Activated CD8-positive, alpha-beta T cell treated with anti-CD3 and anti-CD28 coated beads, Interleukin-2, amount 10 ng/mL, durations not matched to agents 7 days and 5 days (primary cell): ENCODE measurements at regions not wholly inside any gene's neighbourhood (a gene's known extent, or its start where the extent isn't known, plus 50 kb on each side); places are given as distances from the start of the nearest gene placed in this dataset.

ENCODE experiments used
- ATAC-seq: fragments of 150-1000 bp; cut with Tn5 transposase; one replicate; pipeline ENCODE4 v1.10.0; 2021; ENCODE audit warnings: moderate library complexity
- CTCF ChIA-PET: fragments of 350-600 bp; sonication (Branson Sonifier 250); formaldehyde crosslinking; loops from one replicate; lab custom pipeline; 2021; ENCODE audit warnings: antibody characterized with exemption; lab: Charles Lee
- POLR2A ChIA-PET: fragments of 350-600 bp; sonication (Branson Sonifier 250); formaldehyde crosslinking; loops from one replicate; lab custom pipeline; 2021; ENCODE audit warnings: antibody characterized with exemption; lab: Charles Lee
- DNase-seq: peaks from one replicate; pipeline ENCODE4 v3.0.0-alpha.2; 2020
- H3K27ac Mint-ChIP-seq: one replicate; pipeline ENCODE4 v1.8.0; 2021; ENCODE audit warnings: mild to moderate bottlenecking, mixed read lengths
- H3K27me3 Mint-ChIP-seq: one replicate; pipeline ENCODE4 v1.8.0; 2021; ENCODE audit warnings: low read depth, mixed read lengths
- H3K36me3 Mint-ChIP-seq: one replicate; pipeline ENCODE4 v1.8.0; 2021; ENCODE audit warnings: low read depth, mixed read lengths
- H3K4me1 Mint-ChIP-seq: one replicate; pipeline ENCODE4 v1.8.0; 2021; ENCODE audit warnings: low read depth, mixed read lengths
- H3K4me3 Mint-ChIP-seq: one replicate; pipeline ENCODE4 v1.8.0; 2021; ENCODE audit warnings: mild to moderate bottlenecking, mixed read lengths
- H3K9me3 Mint-ChIP-seq: one replicate; pipeline ENCODE4 v1.8.0; 2022; ENCODE audit warnings: mixed read lengths; ENCODE audit not compliant: insufficient read depth

DNA sequence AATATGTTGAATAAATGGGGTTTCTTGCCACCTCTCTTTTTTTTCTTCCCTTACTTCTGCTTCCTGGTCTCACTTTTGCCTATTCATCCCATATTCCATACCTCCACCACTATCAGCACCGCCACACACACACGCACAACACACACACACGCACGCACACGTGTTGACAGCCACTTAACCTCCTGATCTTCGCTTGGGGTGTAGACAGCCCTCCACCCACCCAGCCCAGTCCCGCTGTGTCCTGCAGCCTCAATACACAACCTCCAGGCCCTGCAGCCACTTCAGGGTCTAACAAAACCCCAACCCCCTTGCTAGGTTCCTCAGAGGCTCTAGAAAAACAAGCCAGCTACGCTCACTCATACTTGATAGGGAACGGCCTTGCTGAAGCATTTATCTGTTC, 72.3 kb downstream of the LINC00237 start:
- POLR2A ChIA-PET = no interaction called here

DNA sequence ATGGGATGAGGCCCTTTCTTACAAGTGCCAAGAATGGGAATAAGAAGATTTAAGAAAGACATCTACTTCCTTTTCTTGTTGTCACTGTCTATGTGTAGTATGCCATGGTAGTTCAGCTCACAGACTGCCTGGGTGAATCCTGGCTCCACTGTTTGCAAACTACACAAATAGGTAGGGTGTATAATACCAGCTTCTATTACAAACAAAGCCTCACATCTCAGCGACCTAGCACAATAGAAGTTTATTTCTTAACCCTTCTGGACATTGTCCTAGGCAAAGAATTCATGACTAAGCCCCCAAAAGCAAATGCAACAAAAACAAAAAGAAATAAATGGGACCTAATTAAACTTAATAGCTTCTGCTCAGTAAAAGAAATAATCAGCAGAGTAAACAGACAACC, 74.5 kb downstream of the LINC00237 start:
- Mint-ChIP-seq H3K4me1 (no peaks in the 10 kb centered on the region), H3K4me3 (no peak overlapping the region), H3K9me3 (no peaks in the 10 kb centered on the region), H3K27me3 (peaks cover 17% of the 10 kb centered on the region), H3K27ac (no peak overlapping the region), H3K36me3 (no peaks in the 10 kb centered on the region)
- no peak for DNase-seq
- no peak for ATAC-seq
- POLR2A ChIA-PET = interaction anchor here (1.4 kb wide), 1 partner anchor 16 kb away, joined by 3 read pairs; no protein-coding TSS in a partner anchor
- CTCF ChIA-PET = interaction anchor here (1.0 to 1.5 kb wide), 3 partner anchors 14 to 473 kb away, joined by 3 read pairs; no protein-coding TSS in a partner anchor

More for the DNA sequence above, 72.3 kb downstream of the LINC00237 start:
- no peak for DNase-seq
- no peak for ATAC-seq
- H3K4me3 Mint-ChIP-seq = no peak overlapping the region
- CTCF ChIA-PET = no interaction called here
- peaks cover 17% of the 10 kb centered on the region for H3K27me3 Mint-ChIP-seq
- H3K27ac Mint-ChIP-seq = no peak overlapping the region
- H3K9me3 Mint-ChIP-seq = no peaks in the 10 kb centered on the region
- H3K4me1 Mint-ChIP-seq = no peaks in the 10 kb centered on the region
- no peaks in the 10 kb centered on the region for H3K36me3 Mint-ChIP-seq

DNA sequence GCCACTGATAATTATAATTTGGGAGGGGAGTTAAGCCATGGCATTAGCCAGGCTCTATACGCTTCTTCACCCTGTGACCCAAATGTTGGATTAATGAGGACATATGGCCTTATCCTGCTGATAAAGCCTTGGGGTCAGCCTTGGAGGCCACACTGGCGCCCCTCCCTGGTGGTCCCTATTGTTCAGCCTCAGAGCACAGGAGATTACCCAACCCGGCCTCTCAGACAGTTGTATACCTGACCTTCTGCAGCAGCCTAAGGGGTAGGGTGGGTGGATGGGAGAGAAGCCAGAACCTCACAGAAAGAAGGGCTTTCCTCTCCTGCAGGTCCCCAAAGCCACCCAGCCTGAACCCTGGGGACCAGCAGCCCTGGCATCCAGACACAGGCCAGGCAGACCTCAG, 76.8 kb downstream of the LINC00237 start:
- Mint-ChIP-seq H3K9me3 (no peaks in the 10 kb centered on the region), H3K27me3 (peaks cover 17% of the 10 kb centered on the region), H3K36me3 (no peaks in the 10 kb centered on the region), H3K27ac (no peak overlapping the region), H3K4me3 (no peak overlapping the region), H3K4me1 (no peaks in the 10 kb centered on the region)
- DNase-seq (no peak), ATAC-seq (no peak)
- ChIA-PET POLR2A (no interaction called here), CTCF (no interaction called here)

DNA sequence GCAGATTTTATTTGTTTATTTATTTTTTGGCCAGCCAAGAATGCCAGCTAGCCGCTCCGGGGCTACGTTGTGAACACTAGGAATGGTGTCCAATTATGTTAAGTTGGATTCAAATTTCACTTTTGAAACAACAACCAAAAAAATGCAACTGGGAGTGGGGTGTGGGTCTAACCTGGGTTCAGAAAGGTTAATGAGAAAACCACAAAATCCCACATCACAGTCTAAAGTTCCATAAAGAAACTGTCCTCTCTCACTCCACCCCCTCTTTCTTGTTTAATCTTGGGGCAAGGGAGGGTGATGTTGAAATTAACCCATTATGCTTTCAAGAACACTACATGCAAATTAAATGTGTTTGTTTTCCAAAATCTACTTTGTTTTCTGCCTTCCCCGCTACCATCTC, 77.2 kb downstream of the LINC00237 start:
- Mint-ChIP-seq H3K4me3 (no peak overlapping the region), H3K36me3 (no peaks in the 10 kb centered on the region), H3K27ac (no peak overlapping the region), H3K4me1 (no peaks in the 10 kb centered on the region), H3K27me3 (peaks cover 16% of the 10 kb centered on the region), H3K9me3 (no peaks in the 10 kb centered on the region)
- DNase-seq = no peak
- CTCF ChIA-PET = no interaction called here
- POLR2A ChIA-PET = no interaction called here
- no peak for ATAC-seq

DNA sequence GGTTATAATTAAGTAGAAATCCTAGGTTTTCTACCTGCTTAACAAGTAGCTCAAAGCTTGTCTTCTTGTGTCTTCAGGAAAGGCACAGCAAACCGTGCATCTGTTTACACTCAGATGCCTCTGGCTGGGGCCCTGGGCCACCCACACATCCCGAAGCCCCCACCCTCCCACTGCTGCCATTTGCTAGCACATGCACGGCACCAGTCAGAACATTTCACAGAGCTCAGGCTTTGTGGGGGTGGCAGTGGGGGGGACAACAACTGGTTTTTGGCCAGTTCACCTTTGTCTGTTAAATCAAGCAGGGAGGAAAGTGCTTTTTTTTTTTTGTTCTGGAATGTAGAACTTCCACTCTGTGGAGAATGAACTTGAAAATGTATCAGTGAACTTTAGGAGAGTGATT, 77.7 kb downstream of the LINC00237 start:
- Mint-ChIP-seq H3K36me3 (no peaks in the 10 kb centered on the region), H3K9me3 (no peaks in the 10 kb centered on the region), H3K4me1 (no peaks in the 10 kb centered on the region), H3K4me3 (no peak overlapping the region), H3K27me3 (peaks cover 14% of the 10 kb centered on the region), H3K27ac (no peak overlapping the region)
- DNase-seq (no peak), ATAC-seq (no peak)
- ChIA-PET POLR2A (no interaction called here), CTCF (interaction anchor here (0.6 kb wide), 1 partner anchor 297 kb away, joined by 3 read pairs; no protein-coding TSS in a partner anchor)

DNA sequence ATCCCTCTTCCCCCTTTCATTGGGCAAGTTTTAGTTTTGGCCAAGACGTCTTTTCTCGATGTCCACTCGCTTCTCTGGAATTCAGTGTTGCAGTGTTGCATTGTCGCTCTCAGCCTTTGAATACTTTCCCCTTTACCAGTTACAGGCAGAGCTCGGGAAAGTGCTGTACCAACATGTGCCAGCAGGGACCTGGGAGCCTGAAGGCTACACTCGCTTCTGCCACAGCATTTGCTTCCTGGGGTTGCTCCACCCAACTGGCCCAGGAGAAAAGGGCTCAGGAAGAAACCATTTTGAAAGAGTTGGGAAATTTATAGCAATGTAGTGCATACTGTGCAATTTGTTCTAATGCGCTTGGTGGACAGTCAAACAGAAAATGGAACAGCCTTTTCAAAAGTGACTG, 78.6 kb downstream of the LINC00237 start:
- H3K9me3 Mint-ChIP-seq = no peaks in the 10 kb centered on the region
- ChIA-PET CTCF (no interaction called here), POLR2A (no interaction called here)
- H3K27me3 Mint-ChIP-seq = peaks cover 13% of the 10 kb centered on the region
- ATAC-seq (no peak), DNase-seq (no peak)
- H3K4me3 Mint-ChIP-seq = no peak overlapping the region
- no peaks in the 10 kb centered on the region for H3K36me3 Mint-ChIP-seq
- H3K27ac Mint-ChIP-seq = no peak overlapping the region
- no peaks in the 10 kb centered on the region for H3K4me1 Mint-ChIP-seq

DNA sequence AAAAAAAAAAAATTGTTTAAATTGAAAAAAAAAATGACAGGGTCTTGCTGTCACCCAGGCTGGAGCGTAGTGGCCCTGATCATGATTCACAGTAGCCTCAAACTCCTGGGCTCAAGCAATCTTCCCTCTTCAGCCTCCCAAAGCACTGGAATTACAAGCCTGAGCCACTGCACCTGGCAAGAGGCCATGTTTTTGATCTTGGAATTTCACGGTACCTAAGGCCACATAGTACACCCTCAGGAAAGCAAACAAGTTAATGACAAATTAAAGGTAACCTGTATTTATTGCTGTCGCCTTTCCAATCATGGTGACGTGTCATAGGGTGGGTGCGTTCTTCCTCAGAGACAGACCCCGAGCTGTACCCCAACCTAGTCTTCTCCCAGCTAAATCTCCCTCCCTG, 79.2 kb downstream of the LINC00237 start:
- DNase-seq (no peak), ATAC-seq (no peak)
- Mint-ChIP-seq H3K27me3 (peaks cover 7% of the 10 kb centered on the region), H3K36me3 (no peaks in the 10 kb centered on the region), H3K27ac (no peak overlapping the region), H3K4me1 (no peaks in the 10 kb centered on the region), H3K9me3 (no peaks in the 10 kb centered on the region), H3K4me3 (no peak overlapping the region)
- ChIA-PET POLR2A (no interaction called here), CTCF (no interaction called here)

DNA sequence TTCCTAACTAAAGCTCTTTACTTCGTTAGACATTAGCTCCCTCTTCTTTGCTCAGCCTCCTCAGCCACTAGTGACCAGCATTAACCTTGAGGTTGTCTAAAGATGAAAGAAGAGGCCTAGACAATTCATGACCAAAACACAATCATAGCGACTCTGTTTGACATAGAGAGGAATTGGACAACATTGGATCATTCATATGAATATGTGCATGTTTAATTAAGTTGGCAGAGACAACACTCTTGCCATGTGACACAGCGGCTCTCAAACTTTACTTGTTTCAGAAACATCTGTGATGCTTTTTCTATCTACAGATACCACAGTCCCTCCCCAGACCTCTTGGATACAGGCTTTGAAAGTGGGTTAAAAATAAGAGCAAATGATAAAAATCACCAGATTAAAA, 81.7 kb downstream of the LINC00237 start:
- H3K4me1 Mint-ChIP-seq = no peaks in the 10 kb centered on the region
- ChIA-PET POLR2A (no interaction called here), CTCF (no interaction called here)
- DNase-seq = no peak
- H3K9me3 Mint-ChIP-seq = no peaks in the 10 kb centered on the region
- ATAC-seq = no peak
- H3K36me3 Mint-ChIP-seq = no peaks in the 10 kb centered on the region
- H3K27ac Mint-ChIP-seq = no peak overlapping the region
- peaks cover 19% of the 10 kb centered on the region for H3K27me3 Mint-ChIP-seq
- no peak overlapping the region for H3K4me3 Mint-ChIP-seq

DNA sequence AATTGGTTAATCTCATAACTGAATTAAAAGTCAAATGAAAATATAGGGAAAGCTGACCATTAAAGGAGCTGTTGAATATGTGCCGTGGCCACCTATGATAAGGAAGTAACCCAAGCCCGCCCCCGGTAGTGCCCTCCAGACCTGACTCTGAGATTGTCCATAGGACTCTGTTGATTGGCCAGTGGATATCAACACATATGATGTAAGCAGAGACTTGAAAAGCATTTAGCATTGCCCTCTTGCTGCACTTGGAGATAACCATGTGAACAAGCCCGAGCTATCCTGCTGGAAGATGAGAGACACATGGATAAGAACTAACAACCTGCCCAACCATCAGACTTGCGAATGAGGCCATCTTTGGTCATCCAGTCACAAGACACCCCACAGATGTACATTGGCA, 83.2 kb downstream of the LINC00237 start:
- Mint-ChIP-seq H3K4me3 (no peak overlapping the region), H3K27ac (no peak overlapping the region), H3K9me3 (no peaks in the 10 kb centered on the region), H3K27me3 (peaks cover 28% of the 10 kb centered on the region), H3K4me1 (no peaks in the 10 kb centered on the region), H3K36me3 (no peaks in the 10 kb centered on the region)
- DNase-seq = no peak
- no peak for ATAC-seq
- ChIA-PET CTCF (interaction anchor here (1.2 kb wide), 1 partner anchor 25 kb away, joined by 4 read pairs; no protein-coding TSS in a partner anchor), POLR2A (no interaction called here)

DNA sequence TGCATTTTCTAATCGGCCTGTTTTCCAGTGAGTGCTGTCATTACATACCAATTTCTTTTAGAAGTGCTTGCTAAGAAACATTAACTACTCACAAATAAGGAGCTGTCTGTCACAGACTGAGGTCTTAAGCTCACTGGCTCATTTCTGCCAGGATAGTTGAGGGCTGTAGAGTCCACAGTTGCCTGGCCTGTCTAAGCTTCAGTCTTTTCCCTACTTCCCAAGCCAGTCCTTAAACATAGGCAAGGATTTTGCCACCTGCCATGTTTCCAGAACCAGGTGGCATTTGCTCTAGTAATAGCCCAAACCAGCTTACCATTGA, 84.7 kb downstream of the LINC00237 start:
- Mint-ChIP-seq H3K27me3 (peaks cover 32% of the 10 kb centered on the region), H3K27ac (no peak overlapping the region), H3K4me1 (no peaks in the 10 kb centered on the region), H3K9me3 (no peaks in the 10 kb centered on the region), H3K36me3 (no peaks in the 10 kb centered on the region), H3K4me3 (no peak overlapping the region)
- POLR2A ChIA-PET = no interaction called here
- no peak for DNase-seq
- ATAC-seq = no peak
- CTCF ChIA-PET = no interaction called here

DNA sequence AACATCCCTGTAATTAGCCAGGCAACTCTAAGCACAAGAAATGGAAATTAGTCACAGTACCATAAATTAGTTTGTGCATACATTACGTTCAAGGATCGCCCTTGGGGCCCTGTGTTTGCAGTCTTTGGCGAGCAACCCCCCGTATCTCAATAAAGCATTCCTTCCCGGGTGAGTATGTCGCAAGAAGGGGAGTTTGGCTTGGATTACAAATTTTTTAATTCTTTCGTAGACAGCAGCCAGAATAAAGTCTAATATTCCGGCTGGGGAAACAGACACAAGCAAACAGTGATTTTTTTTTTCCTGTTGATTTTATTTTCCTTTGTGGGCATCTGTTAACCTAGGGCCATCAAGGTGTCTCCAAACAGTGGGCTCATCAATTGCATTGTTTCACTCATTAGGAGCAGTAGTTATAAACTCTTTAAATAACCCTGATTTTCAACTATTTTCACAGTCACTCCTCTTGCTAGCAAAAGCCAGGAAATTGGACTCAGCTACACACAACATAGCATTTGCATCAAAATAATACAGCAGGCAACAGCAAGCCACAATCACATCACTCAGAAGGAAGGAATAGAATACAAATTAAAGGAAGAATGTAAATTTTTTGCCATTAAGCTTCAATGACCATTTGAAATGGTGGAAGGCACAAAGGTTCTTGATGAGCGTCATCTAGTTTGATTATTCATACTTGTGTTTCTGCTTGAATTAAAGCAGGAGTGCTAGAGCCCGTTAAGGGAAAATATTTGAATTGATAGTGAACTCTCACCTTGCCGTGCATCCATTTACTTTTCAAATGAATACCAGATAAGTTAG, 85.3 kb downstream of the LINC00237 start:
- no peak overlapping the region for H3K27ac Mint-ChIP-seq
- no peaks in the 10 kb centered on the region for H3K4me1 Mint-ChIP-seq
- no peak for ATAC-seq
- H3K27me3 Mint-ChIP-seq = peaks cover 35% of the 10 kb centered on the region
- no peak overlapping the region for H3K4me3 Mint-ChIP-seq
- CTCF ChIA-PET = no interaction called here
- no peaks in the 10 kb centered on the region for H3K36me3 Mint-ChIP-seq
- POLR2A ChIA-PET = no interaction called here
- no peaks in the 10 kb centered on the region for H3K9me3 Mint-ChIP-seq
- DNase-seq = no peak

DNA sequence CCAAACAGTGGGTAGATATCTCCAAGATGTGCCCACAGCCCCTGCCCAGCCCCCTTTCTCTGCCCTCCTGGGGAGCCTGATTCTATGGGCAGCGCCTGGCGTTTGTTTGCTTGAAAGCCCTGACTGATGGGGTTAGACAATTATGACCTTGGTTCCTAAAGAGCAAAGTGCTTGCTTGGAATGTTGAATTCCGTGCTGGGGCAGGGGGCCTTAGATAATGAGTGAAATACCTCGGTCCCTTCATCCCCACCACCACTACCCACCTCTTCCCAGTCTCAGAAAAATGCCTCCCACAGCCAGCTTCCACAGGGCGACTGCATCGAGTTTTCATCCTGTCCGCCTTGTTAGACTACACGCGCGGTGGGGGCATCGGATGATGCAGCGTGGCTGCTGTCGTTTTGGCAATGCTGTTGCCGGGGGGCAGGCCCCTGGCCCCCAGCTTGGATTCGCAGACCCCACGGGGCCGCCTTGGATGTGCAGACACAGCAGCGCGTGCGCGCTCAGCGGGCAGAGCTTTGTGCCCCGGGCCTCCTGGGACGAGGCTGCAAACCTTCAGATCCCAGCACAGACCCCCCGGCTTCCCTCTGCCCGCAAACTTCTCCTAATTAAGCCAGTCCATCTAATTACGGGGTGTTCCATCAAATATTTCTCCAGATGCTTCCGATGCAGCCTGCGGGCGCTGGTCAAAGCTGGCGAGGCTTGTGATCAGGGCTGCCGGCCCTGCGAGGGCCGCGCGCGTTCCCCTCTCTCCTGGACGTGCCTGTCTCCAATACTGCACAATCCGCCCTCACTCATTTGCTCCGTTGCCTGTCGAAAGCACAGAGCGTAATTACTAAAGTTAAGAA, 86.1 kb downstream of the LINC00237 start:
- H3K4me1 Mint-ChIP-seq = no peaks in the 10 kb centered on the region
- POLR2A ChIA-PET = no interaction called here
- CTCF ChIA-PET = no interaction called here
- ATAC-seq (no peak), DNase-seq (no peak)
- H3K4me3 Mint-ChIP-seq = no peak overlapping the region
- peaks cover 35% of the 10 kb centered on the region for H3K27me3 Mint-ChIP-seq
- no peaks in the 10 kb centered on the region for H3K36me3 Mint-ChIP-seq
- H3K9me3 Mint-ChIP-seq = no peaks in the 10 kb centered on the region
- no peak overlapping the region for H3K27ac Mint-ChIP-seq
